NCI-H146 (cell line): ENCODE measurements at regions not wholly inside any gene's neighbourhood (a gene's known extent, or its start where the extent isn't known, plus 50 kb on each side); places are given as distances from the start of the nearest gene placed in this dataset.
A peak's percentile ranks its signal among the peaks of the same experiment; 100 is the strongest.
"Not testable (repeated sequence)": the region's sequence is repeated elsewhere in the genome, so short reads cannot be mapped to it uniquely, and the experiment has no call there.

Experiments used
- DNase-seq: peaks from one replicate; lab custom pipeline; 2025; lab: John Stamatoyannopoulos, UW

DNA sequence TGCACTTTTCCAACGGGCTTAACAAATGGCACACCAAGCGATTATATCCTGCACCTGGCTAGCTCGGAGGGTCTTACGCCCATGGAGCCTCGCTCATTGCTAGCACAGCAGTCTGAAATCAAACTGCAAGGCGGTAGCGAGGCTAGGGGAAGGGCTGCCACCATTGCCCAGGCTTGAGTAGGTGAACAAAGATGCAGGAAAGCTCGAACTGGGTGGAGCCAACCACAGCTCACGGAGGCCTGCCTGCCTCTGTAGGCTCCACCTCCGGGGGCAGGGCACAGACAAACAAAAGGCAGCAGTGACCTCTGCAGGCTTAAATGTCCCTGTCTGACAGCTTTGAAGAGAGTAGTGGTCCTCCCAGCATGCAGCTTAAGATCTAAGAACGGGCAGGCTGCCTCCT, 365.4 kb downstream of the MMUT start:
- DNase-seq = not testable (repeated sequence)

DNA sequence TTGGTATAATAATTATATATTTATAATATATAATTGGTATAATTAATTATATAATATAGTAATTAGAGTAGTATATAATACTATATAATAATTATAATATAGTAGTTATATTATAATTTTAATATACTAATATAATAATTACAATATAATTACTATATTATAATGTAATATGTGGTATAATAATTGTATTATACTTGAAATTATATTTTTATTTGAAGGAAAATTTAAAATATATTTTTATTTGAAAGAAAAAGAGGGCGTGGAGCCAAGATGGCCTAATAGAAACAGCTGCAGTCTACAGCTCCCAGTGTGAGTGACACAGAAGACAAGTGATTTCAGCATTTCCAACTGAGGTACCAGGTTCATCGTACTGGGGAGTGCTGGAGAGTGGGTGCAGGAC, 365.9 kb downstream of the MMUT start:
- DNase-seq = no peak

DNA sequence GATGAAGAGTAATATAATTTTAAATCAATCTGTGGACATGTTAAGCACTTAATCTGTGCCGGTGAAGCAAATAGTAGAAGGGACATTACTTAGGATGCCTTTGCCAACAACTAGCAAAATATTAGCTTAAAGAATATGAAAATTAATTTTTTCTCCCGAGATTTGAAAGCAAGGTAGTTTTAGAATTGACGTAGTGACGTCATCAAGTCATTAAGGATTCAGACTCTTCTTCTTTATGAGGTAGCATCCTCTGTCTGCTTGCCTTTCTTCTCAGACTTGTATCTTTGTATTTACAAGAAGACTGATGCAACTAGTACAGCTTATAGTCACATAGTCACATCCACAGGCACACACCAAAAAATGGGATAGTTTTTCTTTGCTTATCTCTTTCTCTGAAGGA, 374.4 kb downstream of the MMUT start:
- no peak for DNase-seq

DNA sequence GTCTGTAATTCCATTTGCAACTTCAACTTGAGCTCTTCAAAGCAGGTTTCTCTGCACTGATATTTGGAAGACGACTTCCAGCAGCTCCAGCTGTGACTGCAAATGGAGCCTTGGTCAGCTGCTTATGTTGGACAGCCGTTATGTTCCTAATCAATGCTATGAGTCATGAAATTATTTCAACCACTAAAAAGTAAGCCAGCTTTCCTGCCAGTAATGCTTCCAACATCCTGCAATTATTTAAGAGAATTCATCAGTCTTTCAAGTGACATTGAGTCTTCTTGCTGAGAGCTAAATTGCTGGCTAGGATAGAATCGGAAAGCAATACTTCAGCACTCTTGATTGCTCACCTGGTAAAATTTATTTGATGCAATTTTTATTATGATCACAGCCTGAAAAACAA, 375.7 kb downstream of the MMUT start:
- peak; percentile 20 for DNase-seq

DNA sequence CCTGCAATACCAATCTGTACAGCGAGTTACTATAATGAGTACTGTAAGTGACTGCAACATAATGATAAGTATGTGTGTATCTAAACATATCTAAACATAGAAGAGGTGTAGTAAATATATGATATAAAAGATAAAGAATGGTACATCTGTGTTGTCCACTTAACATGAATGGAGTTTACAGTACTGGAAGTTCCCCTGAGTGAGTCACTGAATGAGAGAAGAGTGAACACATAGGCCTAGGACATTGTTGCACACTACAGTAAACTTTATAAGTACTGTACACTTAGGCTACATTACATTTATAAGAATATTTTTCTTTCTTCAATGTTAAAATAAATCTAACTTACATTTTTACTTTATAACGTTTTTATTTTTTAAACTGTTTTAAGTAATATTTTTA, 380.4 kb downstream of the MMUT start:
- no peak for DNase-seq

DNA sequence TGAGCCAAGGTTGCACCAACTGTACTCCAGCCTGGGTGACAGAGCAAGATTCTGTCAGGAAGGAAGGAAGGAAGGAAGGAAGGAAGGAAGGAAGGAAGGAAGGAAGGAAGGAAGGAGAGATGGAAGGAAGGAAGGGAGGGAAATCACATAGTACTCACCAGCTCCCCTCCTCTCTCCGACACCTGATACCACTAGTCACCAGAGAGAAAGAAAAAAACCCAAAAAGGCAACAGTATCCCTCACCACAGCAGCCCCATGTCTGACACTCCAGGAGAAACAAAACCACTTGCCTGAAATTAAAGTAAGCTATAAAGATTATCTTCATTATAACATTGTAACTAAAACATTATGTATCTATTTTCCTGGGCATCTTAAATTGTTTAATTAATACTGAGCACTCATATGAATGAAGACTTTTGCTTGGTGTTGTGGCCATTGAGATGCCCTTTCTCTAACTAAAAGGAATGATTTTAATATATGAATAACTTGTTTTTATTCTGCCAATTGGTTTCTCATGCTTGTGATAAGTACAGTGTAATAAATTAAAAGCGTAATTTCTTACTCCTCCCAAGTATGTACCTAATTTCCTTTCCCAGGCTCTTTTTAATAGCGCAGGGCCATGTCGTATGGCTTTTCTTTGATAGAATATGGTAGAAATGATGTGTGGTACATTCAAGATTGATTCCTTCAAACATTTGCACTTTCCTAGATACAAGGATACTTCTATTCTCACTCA, 390.0 kb downstream of the MMUT start:
- no peak for DNase-seq

DNA sequence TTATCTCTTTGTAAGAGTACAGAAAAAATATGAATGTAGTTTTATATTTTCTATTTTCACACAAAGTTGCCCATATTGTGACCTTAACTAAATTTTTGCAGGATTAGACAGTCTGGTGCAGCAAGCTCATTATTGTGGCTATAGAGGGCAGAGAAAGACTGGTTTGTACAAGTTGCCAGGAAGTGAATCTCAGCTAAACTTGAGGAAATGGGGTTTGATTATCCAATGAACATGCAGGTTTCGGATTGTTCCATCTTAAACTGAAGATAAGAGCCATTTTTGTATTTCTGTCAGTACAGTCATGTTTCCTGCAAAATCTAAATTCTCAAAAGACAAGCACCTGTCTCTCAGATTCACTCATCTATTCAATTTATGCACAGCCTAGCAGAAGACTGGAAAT, 390.9 kb downstream of the MMUT start:
- DNase-seq = no peak

DNA sequence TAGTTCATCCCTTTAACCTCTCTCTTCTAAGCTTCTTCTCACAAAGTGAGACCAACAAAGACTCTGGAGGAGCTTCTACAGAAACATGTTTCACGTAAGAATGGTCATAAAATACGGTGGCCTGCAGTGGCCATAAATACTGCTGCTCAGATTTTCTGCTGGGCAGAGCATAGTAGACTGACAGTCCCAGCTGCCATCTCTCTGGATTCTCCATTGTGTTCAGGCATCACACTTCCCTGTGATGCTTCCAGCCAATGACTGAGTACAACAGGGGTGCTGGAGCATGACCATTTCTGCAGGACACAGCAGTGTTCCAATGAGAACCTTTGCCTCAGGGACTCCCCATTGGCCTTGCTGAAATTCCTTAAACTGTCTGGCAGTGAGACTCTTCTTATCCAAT, 392.6 kb downstream of the MMUT start:
- no peak for DNase-seq

DNA sequence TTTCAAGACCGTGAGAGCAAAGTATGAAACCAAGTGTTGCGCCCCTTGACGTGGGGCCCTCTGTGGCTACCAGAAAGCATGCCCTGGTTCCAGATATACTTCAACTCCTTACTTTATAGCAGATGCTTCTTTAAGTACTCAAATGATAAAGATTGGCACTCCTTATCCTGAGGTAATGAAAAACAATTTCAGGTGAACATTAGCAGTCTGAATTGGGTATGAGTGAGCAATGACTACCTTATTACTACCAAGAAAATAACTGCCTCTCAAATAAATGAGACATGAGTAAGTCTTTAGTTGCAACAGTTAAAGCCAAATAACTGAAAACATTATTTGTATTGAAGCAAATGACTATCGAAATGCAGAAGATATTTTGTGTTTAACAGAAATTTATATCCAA, 408.7 kb downstream of the MMUT start:
- DNase-seq = no peak

DNA sequence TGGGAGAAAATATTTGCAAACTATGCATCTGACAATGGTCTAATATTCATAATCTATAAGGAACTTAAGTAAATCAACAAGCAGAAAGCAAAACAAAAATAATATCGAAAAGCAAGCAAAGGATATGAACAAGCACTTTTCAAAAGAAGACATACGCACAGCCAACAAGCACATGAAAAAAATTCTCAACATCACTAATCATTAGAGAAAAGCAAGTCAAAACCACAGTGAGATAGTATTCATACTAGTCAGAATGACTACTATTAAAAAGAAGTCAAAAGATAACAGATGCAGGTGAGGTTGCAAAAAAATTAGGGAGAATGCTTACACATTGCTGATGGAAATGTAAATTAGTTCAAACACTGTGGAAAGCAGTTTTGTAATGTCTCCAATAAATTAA, 410.2 kb downstream of the MMUT start:
- DNase-seq = no peak

DNA sequence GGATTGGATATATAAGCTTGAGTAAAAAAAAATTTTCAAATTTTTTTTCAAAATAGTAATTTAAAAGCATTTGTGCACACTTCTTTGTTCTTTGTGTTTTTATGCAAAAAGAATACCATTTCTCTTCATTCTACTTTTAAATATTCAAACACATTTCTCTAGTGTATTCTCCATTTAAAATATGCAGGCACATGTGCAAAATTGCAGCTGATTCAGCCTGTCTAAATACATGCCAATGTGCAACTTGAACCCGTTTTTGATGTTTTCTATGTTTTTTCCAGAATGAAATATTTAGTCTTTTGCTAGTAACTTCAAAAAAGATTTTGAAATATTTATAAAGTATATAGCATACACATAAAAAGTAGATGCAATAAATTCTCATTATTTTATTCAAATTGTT, 411.8 kb downstream of the MMUT start:
- no peak for DNase-seq

DNA sequence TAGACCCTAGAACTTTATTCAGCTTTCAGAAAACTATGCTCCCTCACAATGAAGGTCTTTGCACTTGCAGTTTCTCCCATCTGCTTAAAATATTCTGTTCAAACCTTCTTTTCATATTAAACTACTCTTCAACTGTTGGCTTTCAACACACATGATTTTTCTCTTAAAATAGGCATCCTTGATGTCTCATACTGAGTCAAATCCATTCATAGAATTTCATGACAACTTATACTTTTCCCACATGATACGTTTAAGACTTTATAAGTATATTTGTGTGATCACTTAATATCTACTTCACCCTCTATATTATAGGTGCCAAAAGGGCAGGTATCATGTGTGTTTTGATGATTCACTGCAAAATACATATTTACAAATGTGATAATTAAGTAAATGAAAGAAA, 412.5 kb downstream of the MMUT start:
- no peak for DNase-seq

DNA sequence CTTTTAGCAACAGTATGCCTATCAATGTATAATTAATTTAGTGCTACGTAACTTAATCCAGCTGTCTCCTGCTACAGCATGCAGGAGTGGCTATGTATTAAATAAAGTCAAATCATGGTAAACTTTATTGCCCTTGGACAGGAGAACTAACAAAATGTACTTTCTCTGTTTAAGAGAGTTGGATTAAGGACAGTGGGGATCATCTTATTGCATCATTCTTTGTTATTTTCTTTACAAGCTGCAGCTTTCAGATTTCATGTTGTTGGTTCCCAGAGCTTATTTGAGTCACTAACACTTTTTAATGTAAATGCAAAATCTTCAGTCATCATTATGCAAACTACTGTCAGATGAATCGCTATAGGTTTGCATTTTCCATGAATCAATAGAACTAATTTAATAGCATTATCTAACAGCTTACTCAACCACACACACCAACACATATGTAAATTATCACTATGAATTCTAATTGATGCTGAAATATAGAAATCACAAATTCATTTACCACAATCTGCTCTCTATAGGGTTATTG, 424.7 kb downstream of the MMUT start:
- no peak for DNase-seq

DNA sequence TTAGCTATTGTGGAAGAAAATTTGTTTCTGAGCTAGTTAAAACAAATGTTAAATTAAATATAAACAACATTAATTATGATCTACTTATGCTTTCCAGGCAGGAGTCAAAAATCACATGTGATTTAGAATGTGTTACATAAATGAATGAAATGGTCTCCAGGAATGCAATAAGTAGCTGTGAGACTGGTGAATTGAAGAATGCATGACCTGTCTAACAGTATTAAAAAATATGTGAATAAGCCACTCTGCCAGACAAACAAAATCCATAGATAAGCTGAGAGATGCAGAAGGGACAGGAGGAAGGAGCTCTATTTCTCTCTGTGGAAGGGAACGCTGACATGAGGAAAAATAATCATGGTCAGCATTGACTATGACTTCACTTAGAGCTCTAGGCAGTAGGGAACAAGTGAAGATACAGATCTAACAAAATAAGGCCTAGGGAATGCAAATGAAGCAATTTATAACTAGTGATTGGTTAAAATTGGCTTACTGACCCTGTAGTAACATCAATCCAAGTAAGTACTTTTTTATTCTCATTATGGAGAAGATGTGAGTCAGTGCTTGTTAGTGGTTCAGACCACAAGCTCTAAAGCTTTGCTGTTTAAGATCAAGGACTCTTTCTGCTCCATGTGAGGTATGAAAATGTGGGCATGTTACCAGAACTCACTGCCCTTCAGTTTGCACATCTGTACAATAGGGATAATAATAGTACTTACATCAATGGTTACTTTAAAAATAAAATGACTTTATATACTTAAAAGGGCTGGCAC, 432.6 kb downstream of the MMUT start:
- no peak for DNase-seq

DNA sequence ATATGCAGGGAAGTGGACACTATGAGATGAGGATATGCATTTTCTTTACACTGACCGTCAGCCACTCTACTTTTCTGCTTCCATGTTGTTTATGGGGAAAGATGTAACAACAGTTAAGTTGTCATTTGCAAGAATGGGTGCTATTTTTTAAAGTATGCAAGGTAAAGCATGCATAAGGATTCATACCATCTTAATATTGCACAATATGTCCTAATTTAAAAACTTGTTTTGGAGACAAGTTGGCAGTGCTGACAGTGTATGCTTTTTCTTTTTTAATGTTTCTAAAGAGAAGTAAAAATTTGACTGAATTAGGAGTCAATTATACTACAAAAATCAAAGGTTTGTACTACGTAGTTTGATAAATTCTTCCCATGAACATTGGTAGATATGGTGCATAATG, 435.4 kb downstream of the MMUT start:
- no peak for DNase-seq

DNA sequence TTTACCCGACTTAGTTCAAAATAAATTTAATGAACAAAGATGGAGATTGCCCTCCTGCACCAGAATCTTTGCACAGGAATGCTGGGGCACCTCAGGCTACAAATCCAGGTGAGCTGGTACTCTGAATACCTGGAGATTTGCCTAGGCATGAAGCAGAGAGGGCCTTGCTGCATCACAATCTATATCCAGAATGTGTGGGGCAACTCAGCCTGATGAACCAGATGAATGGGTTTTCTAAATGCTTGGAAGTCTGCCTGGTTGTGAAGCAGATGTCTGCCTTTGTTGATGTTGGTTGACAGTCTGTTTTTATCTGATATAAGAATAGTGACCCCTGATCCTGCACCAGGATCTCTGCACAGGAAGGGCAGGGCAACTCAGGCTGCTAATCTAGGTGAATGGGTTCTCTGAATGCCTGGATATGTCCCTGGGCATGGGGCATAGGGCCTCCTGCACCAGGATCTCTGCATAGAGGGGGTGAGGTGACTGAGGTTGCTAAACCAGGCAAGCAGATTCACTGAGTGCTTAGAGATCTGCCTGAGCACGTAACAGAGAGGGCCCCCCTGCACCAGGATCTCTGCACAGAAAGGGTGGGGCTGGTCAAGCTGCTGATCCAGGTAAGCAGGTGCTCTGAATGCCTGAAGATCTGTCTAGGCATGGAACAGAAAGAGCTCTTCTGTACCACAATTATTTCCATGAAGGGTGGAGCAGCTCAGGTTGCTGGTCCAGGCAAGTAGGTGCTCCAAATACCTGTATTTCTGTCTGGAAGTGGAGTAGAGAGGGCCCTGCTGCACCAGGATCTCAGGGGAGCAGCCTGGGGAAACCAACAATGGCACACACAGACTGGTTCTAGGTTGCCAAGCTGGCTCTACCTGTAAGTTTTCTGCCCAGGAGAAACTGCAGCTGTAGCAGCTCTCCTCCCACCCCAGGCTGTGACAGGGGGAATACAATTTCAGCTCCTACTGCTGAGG, 437.5 kb downstream of the MMUT start:
- DNase-seq = no peak

DNA sequence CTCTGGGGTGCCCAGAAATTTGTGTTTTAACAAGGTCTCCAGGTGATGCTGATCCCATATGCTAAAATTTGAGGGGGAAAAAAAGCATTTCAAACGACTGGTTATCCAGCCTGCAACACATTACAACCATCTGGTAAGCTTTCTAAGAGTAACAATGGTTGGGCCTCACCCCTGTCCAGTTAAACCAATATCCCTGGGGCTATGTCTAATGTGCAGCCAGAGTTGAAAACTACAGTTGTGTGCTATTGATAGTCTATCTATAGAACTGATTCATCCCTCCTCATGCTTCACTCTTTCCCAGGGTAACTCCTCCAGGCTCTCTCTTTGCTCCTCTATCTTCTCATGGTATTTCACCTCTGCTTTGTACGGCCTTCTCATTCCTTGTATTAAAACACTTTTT, 458.3 kb downstream of the MMUT start:
- DNase-seq = peak; percentile 40

DNA sequence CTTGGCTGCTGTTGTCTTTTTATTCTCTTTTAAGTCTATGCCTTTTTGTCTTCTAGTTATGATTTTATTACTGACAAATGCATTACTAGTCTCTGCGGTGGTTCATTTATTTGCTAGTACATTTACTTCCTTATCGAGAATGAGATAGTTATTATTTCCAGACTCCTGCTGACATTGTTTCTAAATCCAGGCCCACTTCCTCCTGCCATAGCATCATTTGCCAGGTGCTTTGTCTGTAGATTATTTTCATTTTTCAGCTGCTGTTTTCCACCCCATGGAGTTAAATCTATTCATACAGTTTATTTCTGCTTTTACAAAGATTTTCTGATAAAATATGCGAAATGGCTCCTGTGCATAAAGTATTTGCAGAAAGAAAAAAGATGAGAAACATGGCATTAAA, 459.7 kb downstream of the MMUT start:
- peak; percentile 55 for DNase-seq

DNA sequence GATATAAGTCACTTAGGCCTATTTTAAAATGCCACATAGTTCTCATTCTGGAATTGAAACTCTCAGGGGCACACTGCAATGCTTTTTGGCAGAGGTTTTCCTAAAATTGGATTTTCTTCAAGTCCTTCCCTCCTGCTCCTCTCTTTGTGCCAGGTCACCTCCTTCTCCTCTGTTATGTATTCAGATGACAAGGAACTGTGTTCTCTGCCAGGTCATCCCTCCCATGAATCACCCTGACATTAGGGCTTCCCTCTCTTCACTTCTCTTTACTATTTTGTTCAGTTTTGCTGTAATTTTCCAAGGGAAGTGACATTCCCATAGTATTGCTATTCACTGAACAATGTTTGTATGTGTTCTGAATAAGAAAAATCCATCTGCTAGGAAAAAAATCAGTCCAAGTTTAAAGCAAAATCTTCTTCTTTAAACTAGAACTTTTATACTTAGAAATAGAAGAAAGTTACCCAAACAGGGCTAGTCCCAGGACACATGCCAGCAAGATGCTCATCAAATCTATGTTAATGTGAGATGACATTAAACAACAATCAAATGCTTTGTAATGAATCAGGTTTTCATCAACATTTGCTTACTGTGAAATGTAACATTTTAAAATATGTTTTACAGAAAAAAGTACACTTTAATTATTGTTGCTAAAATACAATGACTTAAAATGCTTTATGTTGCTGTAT, 461.1 kb downstream of the MMUT start:
- DNase-seq = no peak

DNA sequence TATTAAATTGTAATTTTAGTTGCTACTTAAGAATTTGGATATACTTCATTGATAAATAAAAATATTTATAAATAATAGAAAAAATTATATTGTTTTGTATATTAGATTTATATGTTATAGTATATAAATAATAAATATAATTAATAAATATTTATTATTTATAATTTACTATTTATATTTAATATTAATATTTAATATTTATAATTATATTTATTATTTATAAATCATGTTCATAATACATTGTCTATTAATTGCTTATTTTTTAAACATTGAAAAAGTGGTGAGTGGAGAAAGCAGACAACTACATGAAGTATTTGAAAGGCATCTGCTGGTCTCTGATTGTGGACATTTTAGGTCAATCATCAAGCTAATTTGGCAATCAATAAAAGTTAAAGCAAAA, 464.5 kb downstream of the MMUT start:
- DNase-seq = no peak

DNA sequence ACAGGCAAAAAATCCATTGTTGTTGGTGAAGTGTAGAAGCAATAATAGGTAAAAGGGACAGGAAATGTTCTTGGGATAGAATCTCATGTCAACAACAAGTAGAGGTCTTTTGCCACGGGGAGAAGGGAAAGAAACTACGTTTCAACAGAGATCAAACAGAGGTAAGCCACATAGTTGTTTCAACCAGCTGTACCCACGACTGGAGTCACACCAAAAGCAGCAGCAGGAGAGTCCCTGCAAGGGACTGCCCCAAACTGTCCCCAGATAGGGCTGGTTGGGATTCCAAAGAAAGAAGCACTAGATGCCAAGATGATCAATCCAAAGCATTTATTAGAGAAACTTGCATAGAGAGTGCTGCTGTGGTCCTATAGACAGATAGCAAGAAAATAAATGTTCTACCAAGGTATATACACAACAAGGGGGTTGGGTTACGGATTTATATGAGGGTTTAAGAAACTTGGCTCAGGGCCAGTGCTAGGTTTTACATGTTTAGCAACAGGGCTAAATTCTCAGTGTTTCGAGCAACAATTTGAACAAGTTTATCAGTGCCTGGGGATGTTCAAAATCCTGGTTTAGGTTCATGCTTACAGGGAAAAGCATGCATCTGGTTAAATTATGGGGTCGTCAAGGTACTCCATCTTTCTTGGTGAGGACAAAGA, 466.5 kb downstream of the MMUT start:
- DNase-seq = no peak
